GM23248 (cell line): ENCODE measurements at regions not wholly inside any gene's neighbourhood (a gene's known extent, or its start where the extent isn't known, plus 50 kb on each side); places are given as distances from the start of the nearest gene placed in this dataset.

Experiments used
- DNase-seq: peaks from one replicate; pipeline ENCODE4 v3.0.0-alpha.2; 2015
- H2AFZ ChIP-seq: fragments of 200-600 bp; sonication (generic); 2 replicates; pipeline ENCODE4 v1.6.1; 2016; ENCODE audit warnings: antibody characterized with exemption
- H3F3A ChIP-seq: fragments of 200-600 bp; sonication (generic); 2 replicates; pipeline ENCODE4 v1.6.1; 2016; ENCODE audit warnings: mild to moderate bottlenecking, antibody characterized with exemption, mixed run types; ENCODE audit not compliant: insufficient read depth
- H3K27ac ChIP-seq: fragments of 200-600 bp; sonication (generic); 2 replicates; pipeline ENCODE4 v1.5.1; 2016; ENCODE audit warnings: mild to moderate bottlenecking
- H3K27me3 ChIP-seq: fragments of 200-600 bp; sonication (generic); replicated peaks from 2 replicates; pipeline ENCODE4 v1.6.1; 2016; ENCODE audit warnings: mild to moderate bottlenecking; ENCODE audit not compliant: insufficient read depth
- H3K36me3 ChIP-seq: fragments of 200-600 bp; sonication (generic); 2 replicates; pipeline ENCODE4 v1.6.1; 2016; ENCODE audit warnings: low read depth, mild to moderate bottlenecking
- H3K4me1 ChIP-seq: fragments of 200-600 bp; sonication (generic); 2 replicates; pipeline ENCODE4 v1.6.1; 2016; ENCODE audit warnings: mild to moderate bottlenecking; ENCODE audit not compliant: insufficient read depth
- H3K4me2 ChIP-seq: fragments of 200-600 bp; sonication (generic); one replicate; pipeline ENCODE4 v1.6.1; 2016; ENCODE audit warnings: mild to moderate bottlenecking; ENCODE audit not compliant: unreplicated experiment
- H3K4me3 ChIP-seq: fragments of 200-600 bp; sonication (generic); 2 replicates; pipeline ENCODE4 v1.5.1; 2016; ENCODE audit warnings: mild to moderate bottlenecking
- H3K79me2 ChIP-seq: fragments of 200-600 bp; sonication (generic); 2 replicates; pipeline ENCODE4 v1.6.1; 2016; ENCODE audit warnings: mild to moderate bottlenecking; ENCODE audit not compliant: insufficient read depth
- H3K9ac ChIP-seq: fragments of 200-600 bp; sonication (generic); 2 replicates; pipeline ENCODE4 v1.6.1; 2016; ENCODE audit warnings: mild to moderate bottlenecking
- H3K9me2 ChIP-seq: fragments of 200-600 bp; sonication (generic); 2 replicates; pipeline ENCODE4 v1.6.1; 2016; ENCODE audit warnings: mixed run types, mild to moderate bottlenecking, moderate library complexity; ENCODE audit not compliant: insufficient read depth
- H3K9me3 ChIP-seq: fragments of 200-600 bp; sonication (generic); one replicate; pipeline ENCODE4 v1.6.1; 2017; ENCODE audit warnings: low read depth
- H4K20me1 ChIP-seq: fragments of 200-600 bp; sonication (generic); 2 replicates; pipeline ENCODE4 v1.6.0; 2016; ENCODE audit not compliant: insufficient read depth
- EZH2 ChIP-seq: fragments of 200-600 bp; sonication (generic); IDR thresholded peaks from 2 replicates; pipeline ENCODE4 v1.6.1; 2018; ENCODE audit warnings: antibody characterized with exemption, mild to moderate bottlenecking; ENCODE audit not compliant: insufficient read depth, poor library complexity, severe bottlenecking
- EZH2phosphoT487 ChIP-seq: fragments of 200-600 bp; sonication (generic); IDR thresholded peaks from 2 replicates; pipeline ENCODE4 v1.6.1; 2018; ENCODE audit warnings: antibody characterized with exemption, moderate library complexity, mild to moderate bottlenecking, low read depth; ENCODE audit not compliant: insufficient read depth
- WGBS, 2 experiments: methylation state at CpG; one replicate each; pipeline ENCODE4 v1.1.6; 2015 to 2017; ENCODE audit warnings: low lambda C conversion rate in 2 of 2, low coverage in 1 of 2; ENCODE audit errors: missing lambda C conversion rate in 2 of 2; 5-methylcytosine and 5-hydroxymethylcytosine counted together
- in situ Hi-C: fragments of 300-500 bp; cut with MboI; formaldehyde crosslinking; loops from 2 replicates; pipeline ENCODE4 v1.15.0; 2020

DNA sequence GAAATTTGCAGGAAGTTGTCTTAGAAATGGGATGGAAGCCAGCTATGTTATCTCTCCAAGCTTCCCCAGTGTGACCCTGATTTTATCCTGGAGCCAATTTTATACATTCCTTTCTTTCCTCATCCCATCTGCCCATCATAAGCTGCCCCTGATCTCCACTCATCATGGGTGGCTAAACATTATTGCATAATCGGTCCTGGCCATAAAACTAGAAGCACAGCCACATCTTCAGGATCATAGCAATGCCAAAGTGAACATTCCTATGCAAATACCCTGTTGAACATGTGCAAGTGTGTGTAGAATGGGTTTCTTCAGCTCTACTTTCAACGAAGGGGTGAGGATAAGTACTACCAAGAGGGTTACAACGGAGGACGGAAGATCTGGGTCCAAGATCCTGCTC lies 50.6 kb upstream of the COG2 start:
- TF ChIP-seq EZH2 (no peak), EZH2phosphoT487 (no peak)
- WGBS, 2 experiments, result 3 to 7% methylated on average over 4 of the region's 4 CpGs
- H3K27ac ChIP-seq, result no peak overlapping the region
- no peaks in the 10 kb centered on the region for H3K9me3 ChIP-seq
- DNase-seq, result no peak
- H4K20me1 ChIP-seq, result no peaks in the 10 kb centered on the region
- no peaks in the 10 kb centered on the region for H3K4me1 ChIP-seq
- H3K36me3 ChIP-seq, result no peaks in the 10 kb centered on the region
- H2AFZ ChIP-seq, result no peak overlapping the region
- no peaks in the 10 kb centered on the region; the same call in 1 of the 2 replicates for H3K27me3 ChIP-seq
- H3K79me2 ChIP-seq, result no peaks in the 10 kb centered on the region
- no peaks in the 10 kb centered on the region for H3K9me2 ChIP-seq
- H3K4me2 ChIP-seq, result no peak overlapping the region
- H3K4me3 ChIP-seq, result no peak overlapping the region
- H3F3A ChIP-seq, result no peaks in the 10 kb centered on the region
- in situ Hi-C loops, result no loop called here
- no peak overlapping the region for H3K9ac ChIP-seq

DNA sequence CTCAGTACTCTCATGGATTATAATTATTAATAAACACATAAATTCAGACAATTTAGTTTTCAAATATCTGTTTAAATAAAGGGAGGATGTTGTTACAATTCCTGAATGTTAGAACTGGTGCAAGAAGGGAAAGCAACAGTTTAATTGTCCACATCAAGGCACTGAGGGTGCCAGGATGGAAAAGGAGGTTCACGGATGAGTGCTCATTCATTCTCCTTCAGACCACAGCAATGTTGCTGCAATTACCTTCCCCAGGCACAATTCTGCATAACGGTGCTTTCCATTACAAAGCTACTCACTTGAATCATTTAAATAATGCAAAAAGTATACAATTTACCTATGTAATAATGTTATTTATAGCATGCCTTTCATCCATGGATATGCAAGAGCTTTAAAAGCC lies 52.3 kb upstream of the COG2 start:
- H3K27ac ChIP-seq, result no peak overlapping the region
- H3K9ac ChIP-seq, result no peak overlapping the region
- H3F3A ChIP-seq, result no peaks in the 10 kb centered on the region
- H3K9me2 ChIP-seq, result no peaks in the 10 kb centered on the region
- H3K9me3 ChIP-seq, result no peaks in the 10 kb centered on the region
- in situ Hi-C loops, result no loop called here
- no peaks in the 10 kb centered on the region for H3K4me1 ChIP-seq
- H4K20me1 ChIP-seq, result no peaks in the 10 kb centered on the region
- H3K79me2 ChIP-seq, result no peaks in the 10 kb centered on the region
- no peak overlapping the region for H3K4me2 ChIP-seq
- no peak overlapping the region for H2AFZ ChIP-seq
- no peak for DNase-seq
- no peaks in the 10 kb centered on the region for H3K36me3 ChIP-seq
- WGBS, 2 experiments, result 13 to 24% methylated on average over 2 of the region's 2 CpGs
- no peak for TF ChIP-seq EZH2
- no peak for TF ChIP-seq EZH2phosphoT487
- H3K4me3 ChIP-seq, result no peak overlapping the region
- H3K27me3 ChIP-seq, result no peaks in the 10 kb centered on the region; the same call in 1 of the 2 replicates

GRCh38 chr1:230588323-230588746 lies 53.9 kb upstream of the COG2 start:
- no peaks in the 10 kb centered on the region for H3K4me1 ChIP-seq
- no peaks in the 10 kb centered on the region for H3F3A ChIP-seq
- no peaks in the 10 kb centered on the region for H3K36me3 ChIP-seq
- DNase-seq, result no peak
- no peaks in the 10 kb centered on the region for H3K9me2 ChIP-seq
- in situ Hi-C loops, result no loop called here
- H3K4me2 ChIP-seq, result no peak overlapping the region
- no peak overlapping the region for H3K27ac ChIP-seq
- H3K79me2 ChIP-seq, result no peaks in the 10 kb centered on the region
- no peaks in the 10 kb centered on the region for H3K9me3 ChIP-seq
- H2AFZ ChIP-seq, result no peak overlapping the region
- no peaks in the 10 kb centered on the region; the same call in 1 of the 2 replicates for H3K27me3 ChIP-seq
- no peak overlapping the region for H3K4me3 ChIP-seq
- H4K20me1 ChIP-seq, result no peaks in the 10 kb centered on the region
- no peak overlapping the region for H3K9ac ChIP-seq
- TF ChIP-seq EZH2 (no peak), EZH2phosphoT487 (no peak)

DNA sequence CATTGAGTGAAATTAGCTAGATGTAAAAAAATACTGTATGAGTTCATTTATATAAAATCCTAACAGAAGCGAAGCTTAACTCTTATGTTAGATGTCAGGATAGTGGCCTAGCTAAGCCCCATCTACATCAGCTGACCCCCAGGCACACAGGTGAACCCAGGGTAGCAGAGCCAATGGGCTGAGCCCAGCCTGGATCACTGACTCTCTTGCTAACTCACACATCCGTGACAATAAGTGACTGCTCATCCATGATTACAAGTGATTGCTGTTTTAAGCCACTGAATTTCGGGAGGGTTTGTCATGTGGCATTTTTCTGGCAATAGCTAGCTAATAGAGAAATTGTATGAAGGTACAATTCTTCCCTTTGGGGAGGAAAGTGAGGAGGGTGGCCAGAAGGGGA lies 55.2 kb upstream of the COG2 start:
- no peaks in the 10 kb centered on the region for H3K4me1 ChIP-seq
- no peaks in the 10 kb centered on the region for H4K20me1 ChIP-seq
- no peak for TF ChIP-seq EZH2phosphoT487
- no peak overlapping the region for H2AFZ ChIP-seq
- no peak overlapping the region for H3K27ac ChIP-seq
- no peak overlapping the region for H3K4me3 ChIP-seq
- H3K4me2 ChIP-seq, result no peak overlapping the region
- H3K9me3 ChIP-seq, result no peaks in the 10 kb centered on the region
- no peaks in the 10 kb centered on the region for H3K9me2 ChIP-seq
- no peak for DNase-seq
- no peak overlapping the region for H3K9ac ChIP-seq
- WGBS, 2 experiments, result 23 to 27% methylated on average over 3 of the region's 3 CpGs
- H3K79me2 ChIP-seq, result no peaks in the 10 kb centered on the region
- in situ Hi-C loops, result no loop called here
- no peaks in the 10 kb centered on the region; the same call in 1 of the 2 replicates for H3K27me3 ChIP-seq
- no peaks in the 10 kb centered on the region for H3K36me3 ChIP-seq
- H3F3A ChIP-seq, result no peaks in the 10 kb centered on the region

DNA sequence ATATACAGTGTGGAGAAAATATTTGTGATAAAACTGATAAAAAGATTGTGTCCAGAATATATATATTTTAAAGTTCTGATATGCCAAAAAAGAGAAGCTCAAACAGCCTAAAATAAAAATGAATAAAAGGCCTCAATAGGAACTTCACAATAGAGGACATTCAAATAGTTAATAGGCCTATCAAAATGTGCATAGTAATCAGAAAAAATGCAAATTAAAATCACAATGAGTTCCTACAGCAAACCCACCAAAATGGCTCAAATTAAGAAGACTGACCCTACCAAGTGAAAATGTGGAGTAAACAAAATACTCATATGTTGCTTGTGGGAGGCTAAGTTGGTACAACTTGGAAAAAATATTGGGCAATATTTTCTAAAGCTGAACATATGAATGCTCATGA lies 57.6 kb upstream of the COG2 start:
- H2AFZ ChIP-seq, result no peak overlapping the region
- DNase-seq, result no peak
- H3K79me2 ChIP-seq, result no peaks in the 10 kb centered on the region
- H3K27me3 ChIP-seq, result no peaks in the 10 kb centered on the region; the same call in 1 of the 2 replicates
- H3K9me2 ChIP-seq, result no peaks in the 10 kb centered on the region
- in situ Hi-C loops, result no loop called here
- H3K27ac ChIP-seq, result no peak overlapping the region
- H3K4me1 ChIP-seq, result no peaks in the 10 kb centered on the region
- no peaks in the 10 kb centered on the region for H3K36me3 ChIP-seq
- TF ChIP-seq EZH2 (no peak), EZH2phosphoT487 (no peak)
- no peak overlapping the region for H3K4me3 ChIP-seq
- H3K4me2 ChIP-seq, result no peak overlapping the region
- H4K20me1 ChIP-seq, result no peaks in the 10 kb centered on the region
- no peaks in the 10 kb centered on the region for H3K9me3 ChIP-seq
- H3K9ac ChIP-seq, result no peak overlapping the region
- no peaks in the 10 kb centered on the region for H3F3A ChIP-seq
